ENCODE measurements at regions not wholly inside any gene's neighbourhood (a gene's known extent, or its start where the extent isn't known, plus 50 kb on each side); places are given as distances from the start of the nearest gene placed in this dataset.
"Not testable (repeated sequence)": the region's sequence is repeated elsewhere in the genome, so short reads cannot be mapped to it uniquely, and the experiment has no call there.

DNA sequence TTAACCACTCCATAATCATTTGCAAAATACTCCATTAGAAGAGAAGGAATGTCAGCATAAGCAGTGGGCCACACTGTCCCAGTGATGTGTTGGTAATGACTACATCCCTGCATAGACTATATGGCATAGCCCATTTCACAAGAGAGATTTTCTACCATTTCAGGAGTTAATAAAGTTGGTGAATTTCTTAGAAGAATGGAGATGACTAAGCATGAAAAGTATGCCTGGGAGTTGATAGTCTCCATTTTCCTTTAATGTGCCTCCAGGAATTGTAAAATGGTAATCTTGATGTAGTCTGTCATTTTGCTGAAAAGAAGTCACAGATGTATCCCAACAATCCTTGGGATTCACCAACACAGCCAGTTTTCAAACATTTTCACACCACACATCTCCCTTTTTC lies 608.8 kb upstream of the CHRM3 start:
- DNase-seq (ENCODE audit: low read depth in 4 of 4, low spot score in 1 of 4) = no peak

GRCh38 chr1:238776126-238776525 lies 610.2 kb upstream of the CHRM3 start:
- DNase-seq (ENCODE audit: low read depth in 4 of 4, low spot score in 1 of 4) = no peak

DNA sequence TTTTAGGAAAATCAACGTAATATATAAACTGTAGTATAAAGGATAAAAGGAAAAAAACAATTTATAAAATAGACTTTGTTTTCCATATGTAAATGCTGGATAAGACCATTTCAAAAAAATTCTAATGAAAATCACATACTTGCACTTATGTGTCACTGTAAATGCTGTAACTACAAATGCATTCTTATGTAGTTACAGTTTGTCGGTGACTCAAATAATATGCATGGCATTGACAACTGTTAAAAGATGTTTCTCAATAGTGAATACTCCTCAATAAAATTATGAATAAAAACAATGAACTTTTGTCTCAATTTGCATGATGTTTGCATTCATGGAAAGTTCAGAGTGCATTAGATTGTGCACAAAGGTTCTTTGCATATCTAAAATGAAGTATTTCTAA lies 614.0 kb upstream of the CHRM3 start:
- no peak for DNase-seq (ENCODE audit: low read depth in 4 of 4, low spot score in 1 of 4)

DNA sequence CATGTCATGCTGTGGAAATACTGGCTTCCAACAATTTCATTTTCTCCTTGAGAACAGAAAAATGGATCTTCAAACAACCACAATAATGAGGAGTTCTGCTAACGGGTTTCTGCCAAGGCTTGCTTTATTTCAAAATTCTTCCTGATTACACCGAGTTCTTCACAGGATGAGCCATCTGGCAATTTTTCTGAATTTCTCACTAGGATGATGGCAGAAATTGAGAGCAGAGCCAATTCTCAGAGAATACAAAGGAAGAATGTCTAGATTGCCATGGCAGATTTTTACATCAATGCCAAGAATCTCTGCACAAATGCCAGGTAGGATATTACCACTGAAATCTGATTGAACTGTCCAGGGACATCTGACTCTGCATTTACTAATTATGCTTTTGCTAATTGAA lies 619.0 kb upstream of the CHRM3 start:
- DNase-seq (ENCODE audit: low read depth in 4 of 4, low spot score in 1 of 4) = no peak

GRCh38 chr1:238764779-238765178 lies 621.6 kb upstream of the CHRM3 start:
- DNase-seq (ENCODE audit: low read depth in 4 of 4, low spot score in 1 of 4) = no peak

DNA sequence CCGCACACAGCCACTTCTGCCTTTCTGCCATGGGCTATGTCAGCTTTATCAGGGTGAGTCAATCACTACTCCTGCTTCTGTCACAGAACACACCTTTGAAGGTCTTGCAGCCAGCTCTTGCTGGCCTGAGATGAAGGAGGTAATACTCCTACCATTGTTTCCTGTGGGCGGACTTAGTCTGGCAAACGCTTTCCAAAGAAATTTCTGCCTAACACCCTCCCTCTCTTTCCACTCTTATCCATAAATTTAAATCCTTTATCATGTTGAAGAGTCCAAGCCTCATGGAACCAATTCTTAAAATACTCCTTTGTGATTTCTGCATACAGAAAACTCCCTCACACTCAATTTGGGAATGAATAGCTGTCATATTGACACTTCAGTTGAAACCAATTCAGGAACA lies 633.1 kb upstream of the CHRM3 start:
- no peak for DNase-seq (ENCODE audit: low read depth in 4 of 4, low spot score in 1 of 4)

DNA sequence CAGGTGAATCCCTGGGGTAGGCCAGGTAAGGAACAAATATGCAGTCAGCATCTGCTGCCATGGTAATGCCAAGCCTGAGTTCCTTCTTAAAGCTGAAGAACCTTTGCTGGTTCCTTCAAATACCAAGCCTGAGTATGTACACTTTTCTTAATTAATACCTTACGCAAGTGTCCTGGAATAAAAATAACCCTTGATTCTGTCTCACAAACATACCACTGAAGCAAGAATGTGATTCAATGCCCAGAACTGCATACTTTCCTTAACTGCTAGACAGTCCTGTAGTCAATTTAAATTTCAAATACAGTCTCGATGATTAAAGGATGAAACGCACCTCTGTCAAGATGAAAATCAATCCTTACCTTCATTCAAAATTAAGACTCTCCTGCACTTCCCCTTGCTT lies 634.0 kb upstream of the CHRM3 start:
- DNase-seq (ENCODE audit: low read depth in 4 of 4, low spot score in 1 of 4) = no peak

DNA sequence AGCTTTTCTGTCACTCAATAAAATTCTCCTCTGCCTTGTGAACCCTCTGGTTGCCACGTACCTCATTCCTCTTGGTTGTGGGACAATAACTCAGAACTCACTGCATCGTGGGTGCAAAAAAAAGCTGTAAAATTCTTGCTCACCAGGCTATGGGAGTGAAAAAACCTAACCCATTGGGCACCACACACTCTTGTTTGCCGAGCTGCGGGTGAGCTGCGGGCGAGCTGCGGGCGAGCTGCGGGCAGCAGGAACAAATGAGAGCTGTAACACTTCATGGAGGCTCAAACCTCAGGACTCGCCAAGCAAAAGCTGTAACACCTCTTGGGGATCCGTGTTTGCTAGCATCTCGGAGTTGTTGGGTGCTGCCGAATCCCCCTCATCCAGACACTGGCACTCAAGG lies 641.3 kb upstream of the CHRM3 start:
- DNase-seq (ENCODE audit: low read depth in 4 of 4, low spot score in 1 of 4) = no peak

DNA sequence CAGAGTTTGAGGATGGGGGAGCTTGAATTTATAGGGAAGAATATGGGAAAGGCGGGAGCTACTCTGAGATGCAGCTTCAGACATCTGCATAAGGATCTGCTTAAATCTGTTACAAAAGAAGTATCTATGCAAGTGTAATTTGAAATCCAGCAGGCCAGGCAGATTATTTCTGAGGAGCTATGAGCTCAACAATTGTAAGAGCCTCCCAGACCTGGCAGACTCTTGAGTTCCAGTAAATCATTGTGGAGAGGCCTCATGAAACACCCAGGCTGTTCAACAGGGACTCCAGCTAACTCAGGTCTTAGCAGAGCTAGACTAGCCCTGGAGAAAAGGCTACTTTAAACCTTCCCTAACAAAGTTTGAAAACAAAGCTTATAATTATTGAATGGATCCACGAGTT lies 647.5 kb upstream of the CHRM3 start:
- no peak for DNase-seq (ENCODE audit: low read depth in 4 of 4, low spot score in 1 of 4)

GRCh38 chr1:238727670-238728069 lies 658.7 kb upstream of the CHRM3 start:
- no peak for DNase-seq (ENCODE audit: low read depth in 4 of 4, low spot score in 1 of 4)

DNA sequence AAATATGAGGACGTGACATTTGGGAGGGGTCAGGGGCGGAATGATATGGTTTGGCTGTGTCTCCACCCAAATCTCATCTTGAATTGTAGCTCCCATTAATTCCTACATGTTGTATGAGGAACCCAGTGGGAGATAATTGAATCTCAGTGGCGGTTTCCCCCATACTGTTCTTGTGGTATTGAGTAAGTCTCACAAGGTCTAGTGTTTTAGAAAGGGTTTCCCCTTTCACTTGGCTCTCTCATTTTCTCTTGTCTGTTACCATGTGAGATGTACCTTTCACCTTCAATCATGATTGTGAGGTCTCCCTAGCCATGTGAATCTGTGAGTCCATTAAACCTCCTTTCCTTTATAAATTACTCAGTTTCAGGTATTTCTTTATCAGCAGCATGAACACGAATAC lies 663.6 kb upstream of the CHRM3 start:
- DNase-seq (ENCODE audit: low read depth in 4 of 4, low spot score in 1 of 4) = no peak

- no peak for DNase-seq (ENCODE audit: low read depth in 4 of 4, low spot score in 1 of 4)
Measured at GRCh38 chr1:238710697-238711096, 675.7 kb upstream of the CHRM3 start.

GRCh38 chr1:238701024-238701423 lies 685.3 kb upstream of the CHRM3 start:
- no peak for DNase-seq (ENCODE audit: low read depth in 4 of 4, low spot score in 1 of 4)

DNA sequence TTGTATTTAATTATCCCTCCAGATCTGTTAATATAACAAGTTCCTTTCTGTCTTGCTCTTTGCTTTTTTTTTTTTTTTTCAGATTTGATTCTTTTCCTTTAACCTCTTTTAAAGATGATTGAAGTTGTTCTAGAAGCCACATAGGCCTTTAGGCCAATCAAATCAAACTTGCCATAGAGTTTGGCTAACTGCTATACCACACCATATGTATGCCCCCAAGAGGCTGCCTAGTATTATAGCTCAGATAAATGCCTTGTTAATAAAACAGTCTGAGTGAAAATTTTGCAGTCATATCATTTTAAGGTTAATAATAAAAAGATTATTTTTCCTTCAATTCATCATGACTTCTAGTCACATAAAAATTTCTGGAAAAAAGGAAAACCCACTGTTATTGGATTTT lies 696.0 kb upstream of the CHRM3 start:
- no peak for DNase-seq (ENCODE audit: low read depth in 4 of 4, low spot score in 1 of 4)

GRCh38 chr1:238684576-238684975 lies 701.8 kb upstream of the CHRM3 start:
- DNase-seq (ENCODE audit: low read depth in 4 of 4, low spot score in 1 of 4) = not testable (repeated sequence)

DNA sequence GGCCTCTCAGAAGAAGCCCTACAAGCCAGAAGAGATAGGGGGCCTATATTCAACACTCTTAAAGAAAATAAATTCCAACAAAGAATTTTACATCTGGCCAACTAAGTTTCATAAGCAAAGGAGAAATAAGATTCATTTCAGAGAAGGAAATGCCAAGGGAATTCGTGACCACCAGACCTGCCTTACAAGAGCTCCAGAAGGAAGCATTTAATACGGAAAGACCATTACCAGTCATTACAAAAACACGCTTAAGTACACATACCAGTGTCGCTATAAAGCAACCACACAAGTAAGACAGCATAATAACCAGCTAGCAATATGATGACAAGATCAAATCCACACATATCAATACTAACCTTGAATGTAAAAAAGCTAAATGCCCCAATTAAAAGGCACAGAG lies 704.9 kb upstream of the CHRM3 start:
- DNase-seq (ENCODE audit: low read depth in 4 of 4, low spot score in 1 of 4) = no peak

DNA sequence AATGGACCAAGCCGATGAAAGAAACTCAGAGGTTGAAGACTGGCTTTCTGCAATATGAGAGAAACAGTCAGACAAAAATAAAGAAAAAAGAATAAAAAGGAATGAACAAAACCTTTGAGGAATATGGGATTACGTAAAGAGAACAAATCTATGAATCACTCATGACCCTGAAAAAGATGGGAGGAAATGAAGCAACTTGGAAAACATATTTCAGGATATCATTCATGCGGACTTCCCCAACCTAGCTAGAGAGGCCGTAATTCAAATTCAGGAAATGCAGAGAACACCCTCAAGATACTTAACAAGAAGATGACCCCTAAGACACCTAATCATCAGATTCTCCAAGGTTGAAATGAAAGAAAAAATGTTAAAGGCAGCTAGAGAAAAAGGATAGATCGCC lies 705.3 kb upstream of the CHRM3 start:
- DNase-seq (ENCODE audit: low read depth in 4 of 4, low spot score in 1 of 4) = no peak

- DNase-seq (ENCODE audit: low read depth in 4 of 4, low spot score in 1 of 4) = no peak
Measured at GRCh38 chr1:238677567-238677966, 708.8 kb upstream of the CHRM3 start.

- no peak for DNase-seq (ENCODE audit: low read depth in 4 of 4, low spot score in 1 of 4)
Measured at GRCh38 chr1:238675221-238675620, 711.1 kb upstream of the CHRM3 start.

- DNase-seq (ENCODE audit: low read depth in 4 of 4, low spot score in 1 of 4) = no peak
Measured at GRCh38 chr1:238674316-238674715, 712.1 kb upstream of the CHRM3 start.

DNA sequence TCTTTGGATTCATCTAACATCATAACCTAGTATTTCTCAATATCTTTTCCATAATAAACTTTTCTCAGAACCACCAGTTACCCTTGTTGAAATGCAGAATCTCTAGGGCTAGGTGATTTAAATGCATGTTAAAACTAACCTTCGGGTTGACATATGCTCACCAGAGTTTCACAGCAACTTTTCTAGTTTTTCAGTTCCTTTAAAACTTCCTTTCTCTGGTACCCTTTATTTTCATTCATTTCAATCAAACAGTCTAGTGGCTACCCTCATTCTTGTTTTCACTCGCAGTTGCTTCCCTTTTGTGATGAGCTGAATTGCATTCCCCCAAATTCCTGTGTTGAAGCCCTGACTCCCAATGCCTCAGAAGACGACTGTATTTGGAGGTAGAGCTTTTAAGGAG lies 712.8 kb upstream of the CHRM3 start:
- DNase-seq (ENCODE audit: low read depth in 4 of 4, low spot score in 1 of 4) = no peak

DNA sequence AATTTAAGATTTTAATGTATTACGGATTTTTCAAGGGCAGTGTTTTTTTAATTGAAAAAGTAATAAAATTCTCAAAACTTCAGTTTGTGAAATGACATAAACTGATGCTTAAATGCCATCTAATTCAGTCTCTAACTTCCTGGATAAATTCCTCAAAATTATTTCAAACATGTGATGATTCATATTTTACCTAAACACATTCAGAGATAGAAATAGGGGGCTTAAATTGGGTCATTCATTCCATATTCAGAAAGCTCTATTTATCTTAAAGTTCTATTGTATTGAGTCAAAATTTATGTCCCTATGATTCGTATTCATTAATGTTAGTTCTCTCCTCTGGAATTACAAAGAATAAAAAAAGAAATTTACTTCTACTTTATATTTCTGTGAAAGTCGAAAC lies 713.6 kb upstream of the CHRM3 start:
- DNase-seq (ENCODE audit: low read depth in 4 of 4, low spot score in 1 of 4) = no peak

DNA sequence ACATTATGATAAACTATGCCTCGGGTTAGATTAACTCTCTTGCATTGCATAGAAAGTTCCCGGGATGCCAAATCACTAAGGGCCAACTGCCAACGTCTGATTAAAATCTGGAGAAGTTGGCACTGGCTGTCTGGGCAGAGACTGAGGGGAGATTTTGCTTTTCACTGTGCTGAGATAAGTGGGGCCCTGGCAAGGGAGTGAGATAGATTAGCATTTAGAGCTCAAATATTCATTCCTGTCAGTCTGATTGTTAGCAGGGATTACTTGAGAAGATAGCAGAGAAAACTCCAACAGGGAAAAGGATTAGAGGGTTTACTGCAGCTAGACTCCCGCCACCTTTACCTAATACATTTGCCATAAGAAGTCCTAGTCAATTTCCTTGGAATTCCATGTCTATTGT lies 714.1 kb upstream of the CHRM3 start:
- DNase-seq (ENCODE audit: low read depth in 4 of 4, low spot score in 1 of 4) = no peak

DNA sequence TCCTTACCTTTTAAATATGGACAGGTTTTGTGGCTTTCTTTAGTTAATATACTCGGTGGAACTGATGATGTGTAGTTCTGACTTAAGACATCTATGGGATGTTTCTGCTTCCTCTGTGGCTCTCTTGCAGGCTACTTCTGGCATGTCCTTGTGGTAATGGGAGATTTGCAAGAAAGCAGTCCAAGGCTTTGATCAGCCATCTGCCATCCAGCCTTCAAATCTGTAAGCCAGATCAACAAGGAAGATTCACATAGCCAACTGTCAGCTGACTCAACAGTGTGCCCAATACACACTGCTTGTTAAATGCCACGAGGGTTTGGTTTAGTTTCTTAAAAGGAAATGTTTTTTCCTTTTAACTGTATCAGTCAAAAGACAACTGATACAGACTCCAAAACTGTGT lies 722.2 kb upstream of the CHRM3 start:
- DNase-seq (ENCODE audit: low read depth in 4 of 4, low spot score in 1 of 4) = no peak

Measured in stimulated activated CD4-positive, alpha-beta T cell treated with anti-CD3 and anti-CD28 coated beads, Interleukin-1b, Interleukin-23, amount 100 ng/mL, for 24 hours (primary cell).